IMR-90 (cell line): ENCODE measurements at regions not wholly inside any gene's neighbourhood (a gene's known extent, or its start where the extent isn't known, plus 50 kb on each side); places are given as distances from the start of the nearest gene placed in this dataset.

Experiments used
- ATAC-seq: fragments of 200-7000 bp; cut with Tn5 transposase; 2 replicates; pipeline ENCODE4 v1.9.1; 2020; ENCODE audit warnings: low read depth, mild to moderate bottlenecking, moderate library complexity
- BruUV-seq: library from RNA; stranded (reverse); fragments of 400-500 nt; replicated peaks from 2 replicates; lab custom pipeline; 2021; lab: Mats Ljungman, UMichigan
- CTCF ChIA-PET: fragments of 300-600 bp; formaldehyde crosslinking; extraction: SDS; loops from one replicate; lab custom pipeline; 2021; ENCODE audit warnings: antibody characterized with exemption; lab: Yijun Ruan, JAX
- POLR2A ChIA-PET: fragments of 300-600 bp; sonication (Branson Sonifier 250); formaldehyde crosslinking; loops from one replicate; lab custom pipeline; 2022; ENCODE audit warnings: antibody characterized with exemption; ENCODE audit not compliant: unreplicated experiment; lab: Charles Lee
- DNase-seq: peaks from one replicate; pipeline ENCODE4 v3.0.0; 2013
- H2AFZ ChIP-seq: replicated peaks from 2 replicates; pipeline ENCODE3; 2013; ENCODE audit warnings: low read length, mild to moderate bottlenecking; ENCODE audit not compliant: poor library complexity
- H2AK5ac ChIP-seq: 2 replicates; pipeline ENCODE4 v1.6.1; 2013; ENCODE audit warnings: low read depth, low read length, inconsistent platforms
- H2AK9ac ChIP-seq: replicated peaks from 2 replicates; pipeline ENCODE3; 2013; ENCODE audit warnings: mild to moderate bottlenecking, low read depth, low read length, moderate library complexity; ENCODE audit not compliant: poor library complexity
- H2BK120ac ChIP-seq: 2 replicates; pipeline ENCODE4 v1.6.1; 2013; ENCODE audit warnings: low read depth, low read length, inconsistent platforms
- H2BK15ac ChIP-seq: 3 replicates; pipeline ENCODE4 v1.6.1; 2013; ENCODE audit warnings: low read depth, low read length, inconsistent platforms
- H2BK20ac ChIP-seq: 2 replicates; pipeline ENCODE4 v1.6.1; 2013; ENCODE audit warnings: low read depth, mild to moderate bottlenecking, inconsistent platforms, low read length, moderate library complexity
- H2BK5ac ChIP-seq: 2 replicates; pipeline ENCODE4 v1.6.1; 2013; ENCODE audit warnings: mild to moderate bottlenecking, low read depth, low read length, inconsistent platforms; ENCODE audit not compliant: poor library complexity, severe bottlenecking
- H3K14ac ChIP-seq: replicated peaks from 2 replicates; pipeline ENCODE4 v1.6.1; 2013; ENCODE audit warnings: low read depth, low read length, inconsistent platforms
- H3K18ac ChIP-seq: 2 replicates; pipeline ENCODE4 v1.6.1; 2013; ENCODE audit warnings: low read depth, low read length, control low read depth
- H3K23ac ChIP-seq: 2 replicates; pipeline ENCODE4 v1.6.1; 2013; ENCODE audit warnings: low read depth, low read length, inconsistent platforms
- H3K27ac ChIP-seq: 2 replicates; pipeline ENCODE4 v1.5.1; 2013; ENCODE audit warnings: mild to moderate bottlenecking, control low read depth, low read length; ENCODE audit not compliant: insufficient read depth
- H3K27me3 ChIP-seq: 2 replicates; pipeline ENCODE4 v1.6.1; 2013; ENCODE audit warnings: low read length; ENCODE audit not compliant: control insufficient read depth, insufficient read depth
- H3K36me3 ChIP-seq: 2 replicates; pipeline ENCODE4 v1.6.1; 2013; ENCODE audit warnings: low read length, mixed read lengths; ENCODE audit not compliant: control insufficient read depth, insufficient read depth
- H3K4ac ChIP-seq: 2 replicates; pipeline ENCODE4 v1.6.1; 2013; ENCODE audit warnings: low read depth, low read length, inconsistent platforms
- H3K4me1 ChIP-seq: 2 replicates; pipeline ENCODE4 v1.6.1; 2013; ENCODE audit warnings: low read length, mixed read lengths; ENCODE audit not compliant: control insufficient read depth, insufficient read depth
- H3K4me2 ChIP-seq: 2 replicates; pipeline ENCODE4 v1.6.1; 2013; ENCODE audit warnings: low read depth, mild to moderate bottlenecking, control low read depth, low read length, moderate library complexity
- H3K4me3 ChIP-seq: 2 replicates; pipeline ENCODE4 v1.5.1; 2013; ENCODE audit warnings: low read depth, mild to moderate bottlenecking, control low read depth, low read length, moderate library complexity; ENCODE audit not compliant: insufficient read depth
- H3K56ac ChIP-seq: 2 replicates; pipeline ENCODE4 v1.6.1; 2013; ENCODE audit warnings: low read length, inconsistent platforms; ENCODE audit not compliant: insufficient read depth; ENCODE audit errors: extremely low read depth
- H3K79me1 ChIP-seq, 2 experiments: 2 replicates each; pipeline ENCODE4 v1.6.1; 2013; ENCODE audit warnings: low read length in 2 of 2, inconsistent platforms in 1 of 2, low read depth in 1 of 2
- H3K9ac ChIP-seq: 2 replicates; pipeline ENCODE4 v1.6.1; 2013; ENCODE audit warnings: low read depth, low read length, control low read depth
- H3K9me1 ChIP-seq: 2 replicates; pipeline ENCODE4 v1.6.1; 2013; ENCODE audit warnings: low read length, inconsistent platforms; ENCODE audit not compliant: insufficient read depth
- H3K9me3 ChIP-seq: 2 replicates; pipeline ENCODE4 v1.6.1; 2013; ENCODE audit warnings: low read length; ENCODE audit not compliant: control insufficient read depth, insufficient read depth
- H4K20me1 ChIP-seq: 2 replicates; pipeline ENCODE4 v1.6.1; 2013; ENCODE audit warnings: low read length, inconsistent platforms; ENCODE audit not compliant: insufficient read depth
- H4K5ac ChIP-seq: 2 replicates; pipeline ENCODE4 v1.6.1; 2013; ENCODE audit warnings: mild to moderate bottlenecking, low read depth, low read length, control low read depth
- H4K8ac ChIP-seq, 2 experiments: 2 replicates each; pipeline ENCODE4 v1.6.1; 2013; ENCODE audit warnings: low read depth in 2 of 2, low read length in 2 of 2, control low read depth in 1 of 2, inconsistent platforms in 1 of 2
- H4K91ac ChIP-seq: 2 replicates; pipeline ENCODE4 v1.6.1; 2013; ENCODE audit warnings: low read depth, low read length, inconsistent platforms; ENCODE audit not compliant: insufficient read depth
- BHLHE40 ChIP-seq: fragments of 150-350 bp; IDR thresholded peaks from 2 replicates; pipeline ENCODE4 v1.6.1; 2016; ENCODE audit warnings: mild to moderate bottlenecking, low read depth, low read length
- CEBPB ChIP-seq: IDR thresholded peaks from 2 replicates; pipeline ENCODE4 v1.6.1; 2012; ENCODE audit warnings: low read depth, low read length, improper control_type of control experiment
- CHD1 ChIP-seq: IDR thresholded peaks from 2 replicates; pipeline ENCODE4 v1.6.1; 2012; ENCODE audit warnings: low read depth, low read length, improper control_type of control experiment
- FOS ChIP-seq: fragments of 150-350 bp; IDR thresholded peaks from 2 replicates; pipeline ENCODE4 v1.6.1; 2016; ENCODE audit warnings: low read depth, low read length
- MAFK ChIP-seq: IDR thresholded peaks from 2 replicates; pipeline ENCODE4 v1.6.1; 2012; ENCODE audit warnings: low read depth, low read length, improper control_type of control experiment
- MAZ ChIP-seq: IDR thresholded peaks from 2 replicates; pipeline ENCODE4 v1.6.1; 2012; ENCODE audit warnings: low read depth, mild to moderate bottlenecking, low read length, improper control_type of control experiment, moderate library complexity, borderline replicate concordance
- MXI1 ChIP-seq: IDR thresholded peaks from 2 replicates; pipeline ENCODE4 v1.6.1; 2012; ENCODE audit warnings: low read depth, mild to moderate bottlenecking, low read length, moderate library complexity, borderline replicate concordance
- NFE2L2 ChIP-seq: fragments of 150-350 bp; IDR thresholded peaks from 2 replicates; pipeline ENCODE4 v1.6.1; 2016; ENCODE audit warnings: low read depth, mild to moderate bottlenecking, low read length
- POLR2A ChIP-seq: IDR thresholded peaks from 2 replicates; pipeline ENCODE4 v1.6.1; 2012; ENCODE audit warnings: mild to moderate bottlenecking, low read depth, low read length
- RAD21 ChIP-seq: IDR thresholded peaks from 2 replicates; pipeline ENCODE4 v1.6.1; 2012; ENCODE audit warnings: low read length, improper control_type of control experiment
- RCOR1 ChIP-seq: IDR thresholded peaks from 2 replicates; pipeline ENCODE4 v1.6.1; 2012; ENCODE audit warnings: mild to moderate bottlenecking, low read length, improper control_type of control experiment; ENCODE audit not compliant: insufficient replicate concordance
- RFX5 ChIP-seq: IDR thresholded peaks from 2 replicates; pipeline ENCODE4 v1.8.0; 2012; ENCODE audit warnings: low read depth, mild to moderate bottlenecking, low read length, moderate library complexity
- SMC3 ChIP-seq: fragments of 150-350 bp; IDR thresholded peaks from 2 replicates; pipeline ENCODE4 v1.6.1; 2016; ENCODE audit warnings: low read depth, mild to moderate bottlenecking, antibody characterized with exemption, low read length, moderate library complexity
- WGBS, 2 experiments: methylation state at CpG; one replicate each; pipeline versions ENCODE4 v1.1.5 to v1.1.7; 2013; ENCODE audit warnings: missing lambda C conversion rate in 2 of 2; ENCODE audit not compliant: insufficient read length in 1 of 2; ENCODE audit errors: extremely low coverage in 2 of 2; 5-methylcytosine and 5-hydroxymethylcytosine counted together
- dilution Hi-C: fragments of 300-500 bp; cut with HindIII; formaldehyde crosslinking; loops from one replicate; pipeline ENCODE4 v1.14.3; 2018; ENCODE audit warnings: low sequenced_read_pairs; ENCODE audit not compliant: unreplicated experiment
- in situ Hi-C: fragments of 300-500 bp; cut with MboI; formaldehyde crosslinking; loops from 3 replicates; pipeline ENCODE4 v1.14.3; 2019; ENCODE audit warnings: low sequenced_read_pairs, inconsistent platforms, mixed read lengths
- intact Hi-C: fragments of 100-400 bp; cut with micrococcal nuclease; formaldehyde crosslinking; loops from 2 replicates; pipeline ENCODE4 v1.10.0; 2022
- TF ChIP-seq, protein P1 (sequence below): conservative IDR thresholded peaks from 2 replicates; pipeline ENCODE4 v1.5.1; 2012; ENCODE audit warnings: mild to moderate bottlenecking, low read depth, low read length, improper control_type of control experiment
- TF ChIP-seq, protein P2 (sequence below): fragments of 150-350 bp; IDR thresholded peaks from 2 replicates; pipeline ENCODE4 v1.6.1; 2016; ENCODE audit warnings: low read depth, mild to moderate bottlenecking, low read length, moderate library complexity, borderline replicate concordance
- TF ChIP-seq, protein P3 (sequence below): fragments of 150-350 bp; IDR thresholded peaks from 2 replicates; pipeline ENCODE4 v1.6.1; 2017; ENCODE audit warnings: mild to moderate bottlenecking, antibody characterized with exemption, low read length, low read depth

DNA sequence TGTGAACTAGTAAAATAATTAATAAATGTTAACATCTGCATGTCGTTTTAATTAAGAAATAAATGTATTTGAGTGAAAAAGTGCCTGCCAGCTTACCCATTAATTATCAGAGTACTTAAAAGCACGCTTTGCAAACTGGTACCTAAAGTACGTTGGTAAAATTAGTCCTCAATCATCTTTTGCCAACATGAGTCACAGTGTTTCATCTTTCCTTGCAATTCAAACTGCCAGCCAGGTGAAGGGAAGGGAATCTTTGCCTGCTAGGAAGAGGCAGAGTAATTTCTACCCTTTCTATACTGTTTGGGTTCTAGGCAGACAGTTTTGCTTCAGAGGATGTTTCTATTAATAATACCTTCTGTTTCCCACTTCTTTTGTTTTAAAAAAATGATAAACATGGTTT is 57.2 kb upstream of the CNIH3 start:
- no peak overlapping the region for H3K27ac ChIP-seq
- H3K79me1 ChIP-seq: no peaks in the 10 kb centered on the region

More for the DNA sequence above, 57.2 kb upstream of the CNIH3 start:
- H2AK5ac ChIP-seq: no peak overlapping the region
- no peak overlapping the region for H3K4me3 ChIP-seq
- H2AFZ ChIP-seq: no peak overlapping the region
- DNase-seq (no peak), ATAC-seq (no peak)
- H2BK15ac ChIP-seq: no peak overlapping the region
- 0 out of 2 replicates have a peak, but pooled peaks cover 5% of the 10 kb centered on the region for H3K9me1 ChIP-seq
- in situ Hi-C loops: no loop called here
- intact Hi-C loops: no loop called here
- no peak overlapping the region for H2BK5ac ChIP-seq
- BruUV-seq: no TSS peak
- H3K9ac ChIP-seq: no peak overlapping the region
- dilution Hi-C loops: no loop called here
- POLR2A ChIA-PET: no interaction called here
- no peak overlapping the region for H2BK20ac ChIP-seq
- no peak overlapping the region for H2AK9ac ChIP-seq
- no peaks in the 10 kb centered on the region for H3K36me3 ChIP-seq
- no peak overlapping the region for H3K4me2 ChIP-seq
- TF ChIP-seq MAFK (no peak), MXI1 (no peak), CHD1 (no peak), BHLHE40 (no peak), MAZ (no peak), NFE2L2 (no peak), RAD21 (no peak), FOS (no peak), SMC3 (no peak), RFX5 (no peak), RCOR1 (no peak), CEBPB (no peak), POLR2A (no peak)
- TF ChIP-seq, protein P1, sequence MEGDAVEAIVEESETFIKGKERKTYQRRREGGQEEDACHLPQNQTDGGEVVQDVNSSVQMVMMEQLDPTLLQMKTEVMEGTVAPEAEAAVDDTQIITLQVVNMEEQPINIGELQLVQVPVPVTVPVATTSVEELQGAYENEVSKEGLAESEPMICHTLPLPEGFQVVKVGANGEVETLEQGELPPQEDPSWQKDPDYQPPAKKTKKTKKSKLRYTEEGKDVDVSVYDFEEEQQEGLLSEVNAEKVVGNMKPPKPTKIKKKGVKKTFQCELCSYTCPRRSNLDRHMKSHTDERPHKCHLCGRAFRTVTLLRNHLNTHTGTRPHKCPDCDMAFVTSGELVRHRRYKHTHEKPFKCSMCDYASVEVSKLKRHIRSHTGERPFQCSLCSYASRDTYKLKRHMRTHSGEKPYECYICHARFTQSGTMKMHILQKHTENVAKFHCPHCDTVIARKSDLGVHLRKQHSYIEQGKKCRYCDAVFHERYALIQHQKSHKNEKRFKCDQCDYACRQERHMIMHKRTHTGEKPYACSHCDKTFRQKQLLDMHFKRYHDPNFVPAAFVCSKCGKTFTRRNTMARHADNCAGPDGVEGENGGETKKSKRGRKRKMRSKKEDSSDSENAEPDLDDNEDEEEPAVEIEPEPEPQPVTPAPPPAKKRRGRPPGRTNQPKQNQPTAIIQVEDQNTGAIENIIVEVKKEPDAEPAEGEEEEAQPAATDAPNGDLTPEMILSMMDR: no peak
- TF ChIP-seq, protein P2, sequence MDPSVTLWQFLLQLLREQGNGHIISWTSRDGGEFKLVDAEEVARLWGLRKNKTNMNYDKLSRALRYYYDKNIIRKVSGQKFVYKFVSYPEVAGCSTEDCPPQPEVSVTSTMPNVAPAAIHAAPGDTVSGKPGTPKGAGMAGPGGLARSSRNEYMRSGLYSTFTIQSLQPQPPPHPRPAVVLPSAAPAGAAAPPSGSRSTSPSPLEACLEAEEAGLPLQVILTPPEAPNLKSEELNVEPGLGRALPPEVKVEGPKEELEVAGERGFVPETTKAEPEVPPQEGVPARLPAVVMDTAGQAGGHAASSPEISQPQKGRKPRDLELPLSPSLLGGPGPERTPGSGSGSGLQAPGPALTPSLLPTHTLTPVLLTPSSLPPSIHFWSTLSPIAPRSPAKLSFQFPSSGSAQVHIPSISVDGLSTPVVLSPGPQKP: no peak
- TF ChIP-seq, protein P3, sequence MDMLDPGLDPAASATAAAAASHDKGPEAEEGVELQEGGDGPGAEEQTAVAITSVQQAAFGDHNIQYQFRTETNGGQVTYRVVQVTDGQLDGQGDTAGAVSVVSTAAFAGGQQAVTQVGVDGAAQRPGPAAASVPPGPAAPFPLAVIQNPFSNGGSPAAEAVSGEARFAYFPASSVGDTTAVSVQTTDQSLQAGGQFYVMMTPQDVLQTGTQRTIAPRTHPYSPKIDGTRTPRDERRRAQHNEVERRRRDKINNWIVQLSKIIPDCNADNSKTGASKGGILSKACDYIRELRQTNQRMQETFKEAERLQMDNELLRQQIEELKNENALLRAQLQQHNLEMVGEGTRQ: no peak
- H4K20me1 ChIP-seq: no peaks in the 10 kb centered on the region
- CTCF ChIA-PET: interaction anchor here (0.6 kb wide), 1 partner anchor 868 kb away, joined by 4 read pairs; no protein-coding TSS in a partner anchor
- no peak overlapping the region for H4K91ac ChIP-seq
- no peak overlapping the region for H4K8ac ChIP-seq
- no peak overlapping the region for H3K18ac ChIP-seq
- no peak overlapping the region for H4K5ac ChIP-seq
- H3K4me1 ChIP-seq: peaks cover 3% of the 10 kb centered on the region; the same call in 1 of the 2 replicates
- H3K56ac ChIP-seq: no peak overlapping the region
- H3K4ac ChIP-seq: no peak overlapping the region
- H3K9me3 ChIP-seq: 0 out of 2 replicates have a peak, but pooled peaks cover 1% of the 10 kb centered on the region
- no peak overlapping the region for H3K14ac ChIP-seq
- H3K23ac ChIP-seq: no peak overlapping the region
- H3K27me3 ChIP-seq: no peaks in the 10 kb centered on the region
- no peak overlapping the region for H2BK120ac ChIP-seq
- WGBS, 2 experiments: no CpG with 5 or more reads among the region's 3 CpGs
